NCI-H187 (cell line): ENCODE measurements at regions not wholly inside any gene's neighbourhood (a gene's known extent, or its start where the extent isn't known, plus 50 kb on each side); places are given as distances from the start of the nearest gene placed in this dataset.
"Not testable (repeated sequence)": the region's sequence is repeated elsewhere in the genome, so short reads cannot be mapped to it uniquely, and the experiment has no call there.

Experiments used
- DNase-seq, 2 experiments: peaks; one replicate each; lab custom pipeline; 2025; lab: John Stamatoyannopoulos, UW

GRCh38 chr1:229133151-229133550 lies 137.8 kb upstream of the RAB4A start:
- no peak for DNase-seq

- DNase-seq: no peak
Measured at GRCh38 chr1:229133811-229134210, 137.1 kb upstream of the RAB4A start.

- DNase-seq: not testable (repeated sequence)
Measured at GRCh38 chr1:229134381-229135217, 136.3 kb upstream of the RAB4A start.

GRCh38 chr1:229135773-229136172 lies 135.1 kb upstream of the RAB4A start:
- no peak for DNase-seq

GRCh38 chr1:229136822-229137221 lies 134.1 kb upstream of the RAB4A start:
- DNase-seq: no peak

- no peak for DNase-seq
Measured at GRCh38 chr1:229137271-229137670, 133.6 kb upstream of the RAB4A start.

GRCh38 chr1:229138058-229138457 lies 132.9 kb upstream of the RAB4A start:
- DNase-seq: no peak

GRCh38 chr1:229139331-229140118 lies 131.4 kb upstream of the RAB4A start:
- DNase-seq: no peak

GRCh38 chr1:229140119-229140396 lies 130.9 kb upstream of the RAB4A start:
- no peak for DNase-seq

GRCh38 chr1:229141271-229141670 lies 129.6 kb upstream of the RAB4A start:
- DNase-seq: no peak

GRCh38 chr1:229141689-229142377 lies 129.1 kb upstream of the RAB4A start:
- DNase-seq: no peak

- no peak for DNase-seq
Measured at GRCh38 chr1:229142471-229142870, 128.4 kb upstream of the RAB4A start.

- no peak for DNase-seq
Measured at GRCh38 chr1:229146647-229147046, 124.3 kb upstream of the RAB4A start.

- no peak for DNase-seq
Measured at GRCh38 chr1:229147072-229147471, 123.8 kb upstream of the RAB4A start.

- peak; percentile 55 to 65 for DNase-seq
Measured at GRCh38 chr1:229148041-229148671, 122.8 kb upstream of the RAB4A start.

GRCh38 chr1:229148743-229149142 lies 122.2 kb upstream of the RAB4A start:
- no peak for DNase-seq

GRCh38 chr1:229149435-229149834 lies 121.5 kb upstream of the RAB4A start:
- no peak for DNase-seq

GRCh38 chr1:229150518-229150917 lies 120.4 kb upstream of the RAB4A start:
- no peak for DNase-seq

- DNase-seq: not testable (repeated sequence)
Measured at GRCh38 chr1:229151412-229151811, 119.5 kb upstream of the RAB4A start.

GRCh38 chr1:229152311-229152710 lies 118.6 kb upstream of the RAB4A start:
- DNase-seq: no peak

GRCh38 chr1:229153955-229154548 lies 116.9 kb upstream of the RAB4A start:
- no peak for DNase-seq

- no peak for DNase-seq
Measured at GRCh38 chr1:229154811-229155210, 116.1 kb upstream of the RAB4A start.
